Retina (tissue), 1 donor: ENCODE measurements at regions not wholly inside any gene's neighbourhood (a gene's known extent, or its start where the extent isn't known, plus 50 kb on each side); places are given as distances from the start of the nearest gene placed in this dataset.

Experiments
- DNase-seq: peaks from one replicate; pipeline ENCODE4 v3.0.0-alpha.2; 2016

DNA sequence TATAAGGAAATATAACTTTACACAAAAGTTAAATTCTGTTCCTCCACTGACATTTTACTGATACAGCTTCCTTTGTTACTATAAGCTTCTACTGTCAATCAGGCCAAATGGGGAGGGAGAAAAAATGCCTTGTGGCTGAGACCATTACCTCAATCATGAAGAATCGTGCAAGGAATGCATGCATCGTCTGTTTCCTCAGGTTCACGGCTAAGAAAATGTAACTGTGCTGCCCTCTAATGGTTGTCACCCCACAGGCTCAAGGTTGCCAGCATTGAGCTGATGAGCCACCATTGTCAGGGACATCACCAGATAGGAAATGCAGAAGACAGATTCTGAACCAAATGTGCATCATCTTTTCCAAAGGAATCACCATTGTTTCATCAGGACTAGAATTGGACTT lies 426.9 kb downstream of the CDH2 start:
- peak; percentile 73 for DNase-seq

DNA sequence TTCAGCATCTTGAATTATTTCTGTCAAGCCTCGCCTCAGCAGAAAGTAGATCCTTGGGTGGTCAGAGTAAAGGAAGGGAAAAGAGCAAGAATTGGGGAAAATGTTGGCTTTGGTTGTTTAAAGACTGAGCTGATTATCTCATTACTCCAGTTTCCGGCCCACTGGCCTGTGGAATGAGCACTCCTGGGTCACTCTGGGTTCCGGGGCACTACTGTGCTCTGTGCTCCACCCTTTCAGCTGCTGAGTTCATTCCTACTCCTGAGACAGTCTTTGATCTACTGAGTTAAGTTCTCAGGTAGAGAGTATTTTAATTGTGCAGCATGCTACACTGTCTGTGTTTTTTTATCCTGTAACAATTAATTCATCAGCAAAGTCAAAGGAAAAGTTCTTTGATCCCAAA lies 427.7 kb downstream of the CDH2 start:
- DNase-seq, result peak; percentile 23

DNA sequence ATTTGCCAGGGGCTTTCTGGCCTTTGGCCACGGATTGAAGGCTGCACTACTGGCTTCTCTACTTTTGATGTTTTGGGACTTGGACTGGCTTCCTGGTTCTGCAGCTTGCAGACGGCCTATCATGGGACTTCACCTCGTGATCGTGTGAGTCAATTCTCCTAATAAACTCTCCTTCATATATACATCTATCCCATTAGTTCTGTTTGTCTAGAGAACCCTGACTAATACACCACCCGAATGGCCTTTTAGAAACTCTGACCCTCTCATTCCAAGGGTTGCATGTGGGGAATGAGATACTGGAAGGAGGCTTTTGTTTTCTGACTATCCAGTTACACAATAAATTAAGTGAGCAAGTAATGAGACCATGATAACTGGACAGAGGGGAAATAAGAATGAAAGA lies 430.7 kb downstream of the CDH2 start:
- DNase-seq, result no peak

DNA sequence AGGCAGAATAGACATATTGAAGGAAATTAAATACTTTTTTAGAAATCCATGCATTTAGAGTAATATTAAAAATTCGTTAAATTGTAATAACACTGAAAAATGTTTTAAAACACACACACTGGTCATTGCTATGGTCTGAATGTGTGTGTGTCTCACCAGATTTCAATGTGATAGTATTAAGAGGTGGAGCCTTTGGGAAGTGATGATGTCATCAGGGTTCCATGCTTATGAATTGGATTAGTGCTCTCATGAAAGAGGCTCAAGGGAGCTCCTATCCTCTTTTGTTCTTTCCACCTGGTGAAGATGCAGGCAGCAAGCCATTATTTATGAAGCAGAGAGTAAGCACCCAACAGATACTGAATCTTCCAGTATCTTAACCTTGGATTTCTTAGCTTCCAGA lies 441.8 kb downstream of the CDH2 start:
- DNase-seq, result no peak

DNA sequence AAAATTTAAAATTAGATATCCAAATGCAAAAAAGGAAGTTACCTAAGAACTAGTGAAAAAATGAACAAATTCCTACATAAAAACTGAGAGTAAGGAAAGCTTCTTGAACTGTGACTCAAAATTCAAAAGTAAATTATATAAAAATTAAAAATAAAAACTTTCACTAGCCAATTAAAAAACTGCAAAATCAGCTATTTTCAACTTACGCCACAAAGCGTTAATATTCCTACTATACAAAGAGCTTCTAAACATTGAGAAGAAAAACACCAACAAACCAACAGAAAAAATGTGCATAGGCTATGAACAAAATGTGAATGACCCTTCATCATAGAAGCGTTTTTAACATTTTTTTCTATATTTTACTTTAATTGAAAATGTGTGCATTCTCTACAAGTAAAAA lies 445.7 kb downstream of the CDH2 start:
- DNase-seq, result no peak

DNA sequence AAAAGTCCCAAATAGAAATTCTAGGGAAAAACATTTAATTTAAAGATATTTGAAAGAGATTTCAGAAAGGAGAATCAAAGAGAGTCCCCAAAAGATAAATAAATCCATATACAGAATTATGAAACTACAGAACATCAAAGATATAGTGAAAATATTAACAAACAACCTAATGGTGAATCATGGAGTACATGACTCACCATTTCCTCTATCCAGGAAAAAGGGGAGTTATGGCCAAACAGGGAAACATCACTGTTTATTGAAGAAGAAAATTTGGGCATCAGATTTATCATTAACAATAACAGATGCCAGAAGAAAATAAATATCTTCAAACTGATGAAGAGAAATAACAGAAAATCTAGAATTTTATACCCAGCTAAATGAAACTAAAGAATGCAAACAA lies 448.3 kb downstream of the CDH2 start:
- no peak for DNase-seq

DNA sequence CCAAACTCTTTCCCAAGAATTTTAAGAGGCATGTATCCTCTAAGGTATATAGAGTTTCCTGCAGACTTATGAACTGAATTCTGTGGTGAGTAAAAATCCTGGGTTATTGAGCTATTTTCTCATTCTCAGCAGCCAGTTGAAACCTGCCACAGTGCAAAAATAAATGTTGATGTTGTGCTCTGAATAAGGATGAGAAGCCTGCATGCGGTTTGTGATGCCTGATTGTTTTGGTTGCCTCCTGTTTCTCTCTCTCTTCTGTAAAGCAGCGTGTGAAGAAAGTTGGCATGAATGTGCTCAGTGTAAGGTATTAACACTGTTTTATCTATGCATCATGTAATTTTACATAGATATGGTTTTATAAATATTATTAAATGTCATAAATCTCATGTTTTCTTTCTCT lies 452.6 kb downstream of the CDH2 start:
- no peak for DNase-seq

DNA sequence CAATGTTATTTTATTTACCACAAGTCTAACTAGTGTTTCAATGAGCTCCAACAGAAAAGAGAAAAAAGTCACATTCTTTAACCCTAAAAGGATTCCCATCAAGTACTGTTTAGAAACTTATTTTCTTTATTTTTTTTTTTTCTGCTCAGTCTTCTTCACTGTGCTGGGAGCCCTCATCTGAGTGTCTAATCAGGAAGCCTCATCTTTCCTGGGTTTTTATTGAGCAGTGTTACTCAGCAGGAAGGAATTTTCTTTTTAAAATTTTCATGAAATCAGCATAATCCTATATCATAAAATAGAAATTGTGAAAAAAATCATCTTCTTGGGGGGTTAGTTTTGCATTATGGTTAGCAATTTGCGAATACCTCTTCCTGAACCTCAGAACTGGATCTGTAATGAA lies 453.8 kb downstream of the CDH2 start:
- no peak for DNase-seq

DNA sequence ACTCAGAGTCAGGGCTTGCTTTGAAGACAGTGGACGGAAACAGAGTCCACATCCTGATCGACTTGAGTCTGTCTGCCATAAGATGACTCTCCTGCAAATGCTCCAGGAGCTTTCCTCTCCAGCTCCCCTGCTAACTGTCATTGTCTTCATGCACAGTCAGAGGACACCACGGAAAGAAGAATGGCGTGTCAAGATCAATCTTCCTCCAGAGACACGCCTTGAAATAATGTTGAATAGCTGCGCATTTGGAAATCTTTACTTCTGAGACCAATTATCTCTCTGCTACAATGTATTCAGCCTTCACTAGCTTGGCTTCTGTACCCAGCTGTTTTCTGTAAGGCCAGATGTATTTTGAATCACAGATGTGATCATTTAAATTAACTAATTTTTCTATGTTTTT lies 457.2 kb downstream of the CDH2 start:
- DNase-seq, result peak; percentile 42

DNA sequence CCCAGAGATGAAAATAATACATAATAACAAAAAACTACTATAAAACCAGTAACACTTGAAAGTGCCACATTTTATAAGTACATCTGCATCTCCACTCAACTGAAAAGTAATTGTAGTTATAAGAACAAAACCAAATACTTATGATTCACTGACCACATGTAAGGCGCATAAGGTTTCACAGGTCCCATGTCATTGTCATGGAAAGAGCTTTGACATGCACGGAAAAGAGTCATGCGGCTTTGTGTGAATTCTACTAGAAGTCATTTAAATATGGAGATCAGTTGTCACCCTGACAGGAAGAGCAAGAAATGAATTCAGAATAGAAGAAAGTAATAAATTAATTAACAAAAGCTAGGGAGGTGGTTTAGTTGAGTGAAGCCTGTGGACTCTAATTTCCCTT lies 459.1 kb downstream of the CDH2 start:
- no peak for DNase-seq

DNA sequence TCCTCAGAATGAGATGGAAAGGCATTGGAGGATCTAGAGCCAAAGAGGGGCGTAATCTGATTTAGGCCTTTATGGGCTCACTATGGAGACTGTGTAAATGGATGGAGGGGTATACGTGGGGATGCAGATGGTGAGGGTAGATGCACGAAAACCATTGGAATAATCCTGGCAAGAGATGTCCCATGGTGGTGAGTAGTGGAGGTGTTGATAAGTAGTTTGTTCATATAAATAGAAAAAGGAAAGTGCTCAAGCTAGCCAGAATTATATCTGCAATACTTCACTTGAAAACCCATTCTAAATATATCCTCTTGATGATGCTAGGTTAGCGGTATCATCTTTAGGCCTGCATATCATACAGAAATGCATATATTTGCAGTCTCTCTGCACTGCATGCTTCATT lies 459.7 kb downstream of the CDH2 start:
- no peak for DNase-seq

DNA sequence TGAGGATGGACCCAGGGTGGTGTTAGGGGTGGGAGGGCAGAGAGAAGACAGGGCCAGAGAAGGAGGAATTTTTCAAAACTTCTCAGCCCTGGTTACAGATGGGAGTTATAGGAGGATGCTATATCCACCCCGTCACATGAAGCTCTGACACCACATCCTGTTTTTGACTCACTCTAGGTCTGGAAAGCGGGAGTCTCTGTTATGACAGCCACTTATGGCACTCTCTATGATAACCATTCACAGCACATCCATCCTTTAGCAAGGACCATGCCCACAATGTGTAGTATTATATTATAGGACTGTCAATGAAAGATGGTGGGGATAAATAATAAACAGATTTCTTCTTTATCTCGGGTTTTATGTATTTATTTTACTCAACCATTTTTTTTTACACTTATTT lies 461.2 kb downstream of the CDH2 start:
- no peak for DNase-seq

DNA sequence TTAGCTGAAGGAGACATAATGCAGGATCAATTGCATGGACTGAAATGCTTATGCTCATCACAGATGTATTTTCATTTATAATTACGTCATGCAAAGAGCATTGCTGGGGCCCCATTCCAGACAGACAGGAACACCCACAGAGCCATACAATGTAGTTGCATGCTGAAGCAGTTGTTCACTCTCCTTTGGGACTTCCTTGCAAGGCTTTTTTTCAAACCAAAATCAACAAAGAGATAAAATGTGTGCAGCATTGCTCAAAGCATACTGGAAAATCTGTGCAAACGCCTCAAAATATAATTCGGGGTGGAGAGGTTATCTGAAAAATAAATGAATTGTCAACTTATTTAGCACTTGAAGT lies 463.2 kb downstream of the CDH2 start:
- peak; percentile 46 for DNase-seq

DNA sequence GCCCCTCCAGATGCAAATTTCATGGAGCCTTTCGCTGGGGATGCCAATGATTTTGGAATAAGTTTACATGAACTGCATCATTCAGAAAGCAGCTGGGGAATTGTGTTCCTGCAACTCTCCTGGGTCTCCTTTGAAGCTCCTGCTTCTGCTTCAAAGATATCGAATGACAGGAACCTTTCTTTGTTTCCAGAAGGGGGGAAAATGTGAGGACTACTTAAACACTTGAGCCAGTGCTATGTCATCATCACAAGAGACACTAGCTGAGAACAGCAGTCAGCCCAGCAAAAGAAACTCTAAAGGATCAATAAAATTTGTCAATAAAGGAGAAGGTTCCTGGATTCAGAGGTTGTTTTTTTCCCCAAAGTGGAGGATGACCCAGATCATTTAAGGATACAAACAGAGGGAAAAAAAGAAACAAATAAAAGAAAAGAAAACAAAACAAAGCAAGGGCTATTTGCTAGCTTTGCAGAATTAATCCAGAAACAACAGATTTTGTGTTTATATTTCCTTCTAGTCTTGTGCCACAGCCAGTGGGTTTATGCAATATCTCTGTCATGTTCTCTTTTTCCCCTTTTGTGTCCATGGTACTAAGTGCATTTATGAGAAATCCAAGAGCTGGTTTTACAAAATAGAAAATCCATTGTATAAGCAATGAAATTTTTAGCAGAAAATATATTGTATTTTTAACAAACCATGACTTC lies 463.7 kb downstream of the CDH2 start:
- peak; percentile 41 for DNase-seq

DNA sequence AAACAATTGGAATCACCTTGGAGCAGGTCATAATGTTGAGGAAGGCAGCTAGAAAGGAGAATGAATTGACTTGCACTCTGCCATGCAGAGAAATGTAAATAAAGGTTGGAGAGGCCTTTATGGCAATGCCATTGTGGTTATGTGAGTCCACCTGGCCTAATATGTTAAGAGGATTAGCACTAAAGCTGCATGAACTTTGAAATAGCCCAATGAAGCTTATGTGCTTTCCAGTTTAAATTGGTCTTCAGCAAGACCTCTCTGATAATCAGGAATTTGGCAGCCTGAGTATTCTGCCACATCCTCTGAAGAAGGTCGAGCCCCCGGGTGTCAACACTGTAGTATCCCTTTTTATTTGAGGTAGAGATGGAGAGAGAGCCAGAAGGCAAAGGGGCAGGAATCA lies 464.9 kb downstream of the CDH2 start:
- DNase-seq, result no peak

DNA sequence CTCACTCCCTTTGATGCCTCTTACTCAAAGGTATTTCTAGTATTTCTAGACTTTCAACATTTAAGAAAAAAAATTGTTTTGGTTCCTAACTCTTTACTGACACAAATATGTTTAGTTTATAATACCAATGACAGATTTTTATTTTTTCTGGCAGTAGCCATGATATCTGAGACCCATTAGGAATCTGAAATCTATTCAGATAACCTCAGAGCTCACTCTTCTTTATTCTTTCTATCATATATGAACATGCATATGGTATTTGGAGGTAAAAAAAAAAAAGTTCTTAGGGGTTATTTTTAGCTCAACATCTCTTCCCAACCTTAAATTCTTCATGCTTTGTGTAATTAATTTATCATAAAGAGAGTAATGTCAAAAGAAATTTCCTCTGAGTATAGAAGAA lies 465.5 kb downstream of the CDH2 start:
- no peak for DNase-seq

DNA sequence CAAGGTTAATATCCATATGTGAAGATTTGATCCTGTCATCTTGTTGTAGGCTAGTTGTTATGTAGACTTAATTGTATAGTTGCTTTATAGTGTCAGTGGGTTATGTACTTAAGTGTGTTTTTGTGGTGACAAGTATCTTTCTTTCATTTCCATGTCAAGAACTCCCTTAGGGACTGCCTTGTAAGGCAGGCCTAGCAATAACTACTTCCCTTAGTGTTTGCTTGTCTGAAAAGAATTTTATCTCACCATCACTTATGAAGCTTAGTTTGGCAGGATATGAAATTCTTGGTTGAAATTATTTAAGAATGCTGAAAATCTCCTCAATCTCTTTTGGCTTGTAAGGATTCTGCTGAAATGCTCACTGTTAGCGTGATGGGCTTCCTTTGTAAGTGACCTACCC lies 467.6 kb downstream of the CDH2 start:
- no peak for DNase-seq

DNA sequence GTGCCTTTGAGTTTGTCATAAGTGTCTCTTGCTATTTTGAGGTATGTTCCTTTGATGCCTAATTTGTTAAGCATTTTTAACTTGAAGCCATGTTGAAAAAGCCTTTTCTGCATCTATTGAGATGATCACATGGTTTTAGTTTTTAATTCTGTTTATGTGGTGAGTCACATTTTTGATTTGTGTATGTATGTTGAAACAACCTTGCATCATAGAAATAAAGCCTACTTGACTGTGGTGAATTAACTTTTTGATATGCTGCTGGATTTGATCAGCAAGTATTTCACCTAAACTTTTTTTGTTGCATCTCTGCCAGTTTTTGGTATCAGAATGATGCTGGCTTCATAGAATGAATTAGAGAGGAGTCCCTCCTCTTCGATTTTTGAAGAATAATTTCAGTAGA lies 469.7 kb downstream of the CDH2 start:
- DNase-seq, result no peak

DNA sequence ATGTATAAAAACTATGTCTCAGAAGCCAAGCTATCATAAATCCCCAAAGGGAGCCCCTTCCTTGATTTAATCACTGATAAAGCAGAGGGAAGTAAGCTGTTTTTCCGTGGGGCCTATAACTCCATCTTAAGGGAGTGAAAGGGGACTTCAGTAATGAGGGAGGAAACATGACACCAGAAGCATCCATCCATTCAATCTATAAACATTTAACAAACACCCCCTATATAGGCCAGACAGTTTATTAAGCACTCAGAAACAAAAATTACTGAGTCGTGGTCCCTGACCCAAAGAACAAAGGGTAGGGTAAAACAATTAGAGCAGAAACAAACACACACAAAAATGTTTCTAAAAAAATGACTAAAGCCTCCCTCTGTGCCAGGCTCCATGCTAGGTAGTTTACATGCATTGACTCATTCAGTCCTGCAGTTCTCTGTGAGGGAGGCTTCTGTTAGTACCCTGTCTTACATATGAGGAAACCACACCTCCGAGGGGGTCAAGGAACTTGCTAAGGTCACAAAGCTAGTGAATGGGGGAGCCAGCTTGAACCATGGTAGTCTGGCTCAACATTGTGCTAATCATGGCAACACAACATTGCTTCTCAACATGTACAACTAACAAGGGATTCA lies 472.1 kb downstream of the CDH2 start:
- peak; percentile 40 for DNase-seq

DNA sequence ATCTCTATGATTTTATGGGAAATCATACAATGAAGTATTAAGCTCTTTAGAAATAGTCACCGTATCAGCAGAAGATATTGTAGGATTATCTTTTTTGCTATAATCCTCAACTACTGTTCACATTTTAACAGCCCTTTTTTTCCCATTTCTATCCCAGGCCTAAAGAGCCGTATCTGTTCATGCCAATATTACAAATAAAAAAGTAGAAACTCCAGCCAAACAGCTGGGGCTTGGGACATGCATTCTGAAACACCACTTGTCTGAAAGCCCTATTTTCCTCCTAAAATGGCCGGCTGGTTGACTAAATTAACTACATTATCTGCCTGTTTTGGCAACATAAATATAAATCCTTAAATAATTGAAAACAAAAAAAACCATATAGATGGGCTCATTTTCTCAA lies 477.8 kb downstream of the CDH2 start:
- DNase-seq, result no peak

DNA sequence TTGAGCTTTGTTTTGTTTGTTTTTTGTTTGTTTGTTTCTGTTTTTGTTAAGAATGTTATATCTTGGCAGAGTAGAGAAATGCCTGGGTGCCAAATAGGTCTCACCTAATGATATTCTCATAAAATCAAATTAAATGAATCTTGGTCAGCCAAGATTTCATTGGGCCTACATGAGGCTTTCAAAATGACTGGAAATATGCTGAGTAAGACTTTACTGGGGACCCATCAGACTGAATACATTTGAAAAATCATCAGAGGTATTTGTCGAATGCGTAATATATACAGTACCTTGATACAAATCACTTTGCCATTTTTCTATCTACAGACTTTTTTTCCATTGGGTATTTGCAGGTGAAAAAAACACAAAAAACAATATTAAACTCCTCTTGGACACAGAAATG lies 480.8 kb downstream of the CDH2 start:
- no peak for DNase-seq

DNA sequence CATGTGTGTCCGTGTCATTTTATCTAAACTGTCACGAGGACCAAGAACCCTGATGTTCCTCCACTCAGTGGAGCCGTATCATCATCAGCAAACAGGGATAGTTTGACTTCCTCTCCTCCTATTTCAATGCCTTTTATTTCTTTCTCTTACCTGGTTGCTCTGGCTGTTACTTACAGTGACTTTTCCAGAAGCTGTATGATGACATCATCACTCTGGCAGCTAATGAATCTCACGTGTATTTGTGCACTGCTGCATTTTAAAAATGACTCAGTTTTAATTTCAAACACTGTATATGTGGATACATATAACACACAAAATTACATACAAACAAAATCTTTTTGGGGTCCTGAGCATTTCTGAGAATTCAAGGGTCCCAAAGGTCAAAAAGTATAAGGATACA lies 481.4 kb downstream of the CDH2 start:
- DNase-seq, result no peak

DNA sequence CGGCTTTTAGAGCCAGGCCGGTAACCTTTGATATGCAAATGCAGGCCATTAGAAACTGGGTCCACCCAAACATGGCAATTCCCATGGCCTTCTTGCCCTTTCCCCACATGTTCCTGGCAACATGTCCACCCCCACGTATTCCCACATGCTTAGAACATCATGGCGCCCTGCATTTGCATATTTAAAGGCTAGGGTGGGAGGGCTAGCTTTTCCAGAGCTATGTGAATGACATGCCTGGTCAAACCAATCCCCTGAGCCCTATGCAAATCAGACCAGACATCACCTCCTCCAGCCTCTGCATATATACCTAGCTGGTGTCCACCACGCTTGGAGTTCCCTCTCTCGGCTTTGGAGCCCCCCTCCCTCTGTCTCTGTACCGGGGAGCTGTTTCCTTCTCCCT lies 481.9 kb downstream of the CDH2 start:
- no peak for DNase-seq

DNA sequence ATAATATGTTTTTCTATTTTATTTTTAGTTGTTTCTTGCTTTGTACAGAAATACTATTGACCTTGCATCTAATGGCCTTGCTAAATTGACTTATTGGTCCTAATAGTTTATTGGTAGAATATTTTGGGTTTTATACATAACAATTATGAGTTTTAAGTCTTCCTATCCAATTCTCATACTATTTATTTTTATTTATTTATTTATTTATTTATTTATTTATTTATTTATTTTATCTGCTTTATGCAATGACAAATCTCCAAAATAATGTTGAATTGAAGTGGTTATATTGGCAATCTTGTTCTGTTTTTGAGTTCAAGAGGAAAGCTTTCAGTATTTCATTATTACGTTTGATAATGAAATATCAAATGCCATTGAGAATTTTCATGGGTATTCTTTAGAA lies 488.3 kb downstream of the CDH2 start:
- no peak for DNase-seq

DNA sequence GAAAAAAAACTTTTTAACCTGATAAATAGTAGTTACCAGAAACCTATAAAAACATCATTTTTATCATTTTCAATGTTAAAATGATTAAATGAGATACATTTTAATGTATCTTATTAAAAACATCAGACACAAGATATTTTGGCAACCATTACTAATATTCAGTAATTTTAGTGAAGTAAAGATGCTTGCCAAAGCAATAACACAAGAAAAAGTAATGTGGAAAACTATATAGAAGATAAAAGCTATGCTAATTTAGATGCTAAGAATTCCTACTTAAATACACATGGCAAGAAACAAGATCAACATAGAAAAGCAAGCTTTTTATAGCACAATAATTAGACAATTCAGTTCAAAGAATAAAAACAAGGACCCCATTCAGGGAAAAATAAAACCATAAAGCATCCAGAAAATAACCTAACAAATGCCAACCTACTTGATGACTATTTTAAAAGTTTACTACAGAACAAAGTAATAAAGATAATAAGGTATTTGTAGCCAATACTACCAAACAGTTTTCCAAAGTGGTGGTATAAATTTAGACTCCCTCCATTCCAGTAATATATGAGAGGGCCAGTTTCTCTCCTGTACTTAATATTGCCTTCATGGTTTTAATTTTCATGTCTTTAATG lies 489.5 kb downstream of the CDH2 start:
- DNase-seq, result no peak
